Cardiac muscle cell (in vitro differentiated cells and primary cell): ENCODE measurements at regions not wholly inside any gene's neighbourhood (a gene's known extent, or its start where the extent isn't known, plus 50 kb on each side); places are given as distances from the start of the nearest gene placed in this dataset.
A peak's percentile ranks its signal among the peaks of the same experiment; 100 is the strongest.

Source experiments
- DNase-seq, 2 donors: peaks; one replicate each; pipeline versions ENCODE4 v3.0.0 to v3.0.0-alpha.2; 2010 to 2017; ENCODE audit warnings: low read depth in 1 of 2, low spot score in 1 of 2
- H3K27ac ChIP-seq: fragments of 200-600 bp; sonication (generic); 2 replicates; pipeline ENCODE4 v1.5.1; 2016
- H3K27me3 ChIP-seq: fragments of 200-600 bp; sonication (generic); 2 replicates; pipeline ENCODE4 v1.6.0; 2016; ENCODE audit warnings: control low read depth
- H3K36me3 ChIP-seq: fragments of 200-600 bp; sonication (generic); 2 replicates; pipeline ENCODE4 v1.5.1; 2016; ENCODE audit warnings: control low read depth
- H3K4me1 ChIP-seq: fragments of 200-600 bp; sonication (generic); 2 replicates; pipeline ENCODE4 v1.8.1; 2017; ENCODE audit warnings: low read depth, mild to moderate bottlenecking, mixed run types
- H3K4me3 ChIP-seq: fragments of 200-600 bp; sonication (generic); 2 replicates; pipeline ENCODE4 v1.5.1; 2016; ENCODE audit warnings: mild to moderate bottlenecking
- H3K9me3 ChIP-seq: fragments of 200-600 bp; sonication (generic); 2 replicates; pipeline ENCODE4 v1.5.1; 2017; ENCODE audit warnings: low read depth, mild to moderate bottlenecking, control low read depth
- TF ChIP-seq, protein P1 (sequence below): IDR thresholded peaks from 2 replicates; pipeline ENCODE4 v1.5.1; 2012; ENCODE audit warnings: low read depth, mild to moderate bottlenecking, low read length

GRCh38 chr3:174758943-174759342, 100.2 kb upstream of the NAALADL2 start:
- H3K27ac ChIP-seq, result no peak overlapping the region
- no peaks in the 10 kb centered on the region for H3K27me3 ChIP-seq
- no peaks in the 10 kb centered on the region for H3K9me3 ChIP-seq
- no peak overlapping the region for H3K4me3 ChIP-seq
- TF ChIP-seq, protein P1, sequence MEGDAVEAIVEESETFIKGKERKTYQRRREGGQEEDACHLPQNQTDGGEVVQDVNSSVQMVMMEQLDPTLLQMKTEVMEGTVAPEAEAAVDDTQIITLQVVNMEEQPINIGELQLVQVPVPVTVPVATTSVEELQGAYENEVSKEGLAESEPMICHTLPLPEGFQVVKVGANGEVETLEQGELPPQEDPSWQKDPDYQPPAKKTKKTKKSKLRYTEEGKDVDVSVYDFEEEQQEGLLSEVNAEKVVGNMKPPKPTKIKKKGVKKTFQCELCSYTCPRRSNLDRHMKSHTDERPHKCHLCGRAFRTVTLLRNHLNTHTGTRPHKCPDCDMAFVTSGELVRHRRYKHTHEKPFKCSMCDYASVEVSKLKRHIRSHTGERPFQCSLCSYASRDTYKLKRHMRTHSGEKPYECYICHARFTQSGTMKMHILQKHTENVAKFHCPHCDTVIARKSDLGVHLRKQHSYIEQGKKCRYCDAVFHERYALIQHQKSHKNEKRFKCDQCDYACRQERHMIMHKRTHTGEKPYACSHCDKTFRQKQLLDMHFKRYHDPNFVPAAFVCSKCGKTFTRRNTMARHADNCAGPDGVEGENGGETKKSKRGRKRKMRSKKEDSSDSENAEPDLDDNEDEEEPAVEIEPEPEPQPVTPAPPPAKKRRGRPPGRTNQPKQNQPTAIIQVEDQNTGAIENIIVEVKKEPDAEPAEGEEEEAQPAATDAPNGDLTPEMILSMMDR, result no peak
- no peaks in the 10 kb centered on the region for H3K4me1 ChIP-seq
- no peaks in the 10 kb centered on the region for H3K36me3 ChIP-seq
- no peak for DNase-seq

GRCh38 chr3:174767406-174767805, 91.7 kb upstream of the NAALADL2 start:
- H3K27me3 ChIP-seq, result no peaks in the 10 kb centered on the region
- TF ChIP-seq, protein P1, result no peak
- H3K4me1 ChIP-seq, result no peaks in the 10 kb centered on the region
- H3K27ac ChIP-seq, result no peak overlapping the region
- DNase-seq, result no peak
- no peaks in the 10 kb centered on the region for H3K9me3 ChIP-seq
- no peak overlapping the region for H3K4me3 ChIP-seq
- H3K36me3 ChIP-seq, result no peaks in the 10 kb centered on the region

DNA sequence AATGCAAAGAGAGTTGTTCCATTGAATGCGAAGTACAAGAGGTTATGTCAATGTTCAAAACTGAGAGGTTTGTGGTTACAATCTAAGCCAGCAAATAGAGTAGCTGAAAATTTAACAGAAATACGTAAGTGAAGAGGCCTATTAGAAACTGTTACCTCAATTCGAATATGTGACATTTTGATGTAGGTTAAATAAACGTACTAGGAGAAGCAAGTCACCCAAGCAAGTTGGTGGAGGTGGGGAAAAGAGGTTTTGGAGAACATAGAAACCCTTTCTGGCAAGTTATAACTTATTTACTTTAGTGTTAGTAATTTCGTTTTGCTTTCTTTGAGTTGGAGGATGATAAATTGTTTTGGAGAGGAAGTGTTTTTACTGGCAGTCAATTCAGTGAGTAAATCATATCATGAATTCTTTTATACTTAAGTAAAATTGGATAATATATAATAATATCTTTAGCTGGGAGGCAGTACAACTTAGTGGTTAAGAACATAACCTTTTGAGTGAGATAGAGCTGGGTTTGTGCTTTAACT, 91.2 kb upstream of the NAALADL2 start:
- TF ChIP-seq, protein P1, result no peak
- Histone ChIP-seq H3K4me1 (no peaks in the 10 kb centered on the region), H3K36me3 (no peaks in the 10 kb centered on the region), H3K4me3 (no peak overlapping the region), H3K9me3 (no peaks in the 10 kb centered on the region), H3K27me3 (no peaks in the 10 kb centered on the region), H3K27ac (no peak overlapping the region)
- peak in 1 of 2 donors; percentile 49 for DNase-seq

- H3K4me3 ChIP-seq, result no peak overlapping the region
- H3K4me1 ChIP-seq, result no peaks in the 10 kb centered on the region
- no peaks in the 10 kb centered on the region for H3K27me3 ChIP-seq
- TF ChIP-seq, protein P1, result no peak
- no peak for DNase-seq
- no peaks in the 10 kb centered on the region for H3K36me3 ChIP-seq
- H3K9me3 ChIP-seq, result no peaks in the 10 kb centered on the region
- no peak overlapping the region for H3K27ac ChIP-seq
Measured at GRCh38 chr3:174769171-174769570, 90.0 kb upstream of the NAALADL2 start.

DNA sequence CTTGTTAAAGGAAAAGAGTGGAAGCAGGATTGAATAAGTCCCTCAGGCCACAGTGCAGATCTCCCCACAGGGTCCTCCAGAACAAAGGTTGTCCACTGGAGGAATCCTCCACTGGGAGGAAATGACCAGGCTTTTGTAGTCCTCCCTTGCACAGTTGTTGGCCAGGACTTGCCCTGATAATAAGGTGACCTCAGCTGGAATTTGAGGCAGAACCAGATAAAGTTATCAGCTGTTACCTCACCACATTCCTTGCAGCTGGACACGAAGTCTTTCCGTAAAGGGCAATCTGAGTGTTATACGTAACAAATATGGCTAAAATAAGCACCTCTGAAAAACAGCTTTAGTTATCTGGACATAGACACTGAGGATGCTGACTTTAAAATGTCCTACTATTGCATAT, 83.5 kb upstream of the NAALADL2 start:
- H3K27ac ChIP-seq, result no peak overlapping the region
- TF ChIP-seq, protein P1, result no peak
- peak; percentile 32 to 89 for DNase-seq
- no peaks in the 10 kb centered on the region for H3K9me3 ChIP-seq
- no peak overlapping the region for H3K4me3 ChIP-seq
- H3K36me3 ChIP-seq, result no peaks in the 10 kb centered on the region
- H3K27me3 ChIP-seq, result no peaks in the 10 kb centered on the region
- no peaks in the 10 kb centered on the region for H3K4me1 ChIP-seq

DNA sequence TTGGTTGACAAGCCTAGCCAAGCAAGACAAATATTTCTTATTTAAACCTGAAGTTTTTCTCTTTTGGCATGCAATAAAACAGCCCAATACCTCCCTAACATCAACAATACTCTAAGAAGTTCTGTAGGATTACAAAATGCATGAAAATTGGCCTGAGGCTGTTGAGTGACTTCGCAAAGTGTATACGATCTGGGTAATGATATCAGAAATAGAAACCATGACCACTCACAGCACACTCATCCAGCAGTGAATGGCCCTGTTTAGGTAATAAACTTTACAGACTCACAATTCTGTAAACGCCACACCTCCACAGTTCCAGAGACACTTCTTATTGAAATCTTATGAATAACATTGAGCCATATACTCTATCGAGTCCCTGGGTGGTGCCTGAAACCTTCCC, 83.0 kb upstream of the NAALADL2 start:
- Histone ChIP-seq H3K4me1 (no peaks in the 10 kb centered on the region), H3K4me3 (no peak overlapping the region), H3K27me3 (no peaks in the 10 kb centered on the region), H3K36me3 (no peaks in the 10 kb centered on the region), H3K9me3 (no peaks in the 10 kb centered on the region), H3K27ac (no peak overlapping the region)
- TF ChIP-seq, protein P1, result no peak
- DNase-seq, result peak in 1 of 2 donors; percentile 28
